CD14-positive monocyte (primary cell): ENCODE measurements at regions not wholly inside any gene's neighbourhood (a gene's known extent, or its start where the extent isn't known, plus 50 kb on each side); places are given as distances from the start of the nearest gene placed in this dataset.
A peak's percentile ranks its signal among the peaks of the same experiment; 100 is the strongest.

Source experiments
- DNase-seq, 3 donors: peaks; one replicate each; pipeline ENCODE4 v3.0.0-alpha.2; 2011 to 2022
- H2AFZ ChIP-seq: 2 replicates; pipeline ENCODE4 v1.6.0; 2012; ENCODE audit warnings: mild to moderate bottlenecking, low read depth, low read length, inconsistent platforms; ENCODE audit not compliant: insufficient read depth, poor library complexity, severe bottlenecking
- H3K27ac ChIP-seq, 2 donors: 1 replicate in 1 of 2; 2 replicates in 1 of 2; pipeline ENCODE4 v1.5.1; 2012 to 2013; ENCODE audit warnings: low read length in 2 of 2, control low read depth in 1 of 2, inconsistent platforms in 1 of 2, low read depth in 1 of 2, mild to moderate bottlenecking in 1 of 2
- H3K27me3 ChIP-seq, 2 donors: one replicate each; pipeline versions ENCODE4 v1.6.0 to v1.6.1; 2011 to 2013; ENCODE audit warnings: low read length in 2 of 2; ENCODE audit not compliant: control insufficient read depth in 2 of 2, insufficient read depth in 2 of 2
- H3K36me3 ChIP-seq, 2 donors: replicated peaks in 1 of 2; 1 replicate in 1 of 2; 2 replicates in 1 of 2; pipeline versions ENCODE4 v1.5.1 to v1.6.1; 2012 to 2013; ENCODE audit warnings: low read length in 2 of 2, control low read depth in 1 of 2, inconsistent platforms in 1 of 2, mild to moderate bottlenecking in 1 of 2; ENCODE audit not compliant: insufficient read depth in 2 of 2, control insufficient read depth in 1 of 2
- H3K4me1 ChIP-seq, 2 donors: 1 replicate in 1 of 2; 2 replicates in 1 of 2; pipeline versions ENCODE4 v1.5.1 to v1.6.1; 2012 to 2013; ENCODE audit warnings: low read length in 2 of 2, control low read depth in 1 of 2, inconsistent platforms in 1 of 2, mild to moderate bottlenecking in 1 of 2, moderate library complexity in 1 of 2; ENCODE audit not compliant: insufficient read depth in 2 of 2, control insufficient read depth in 1 of 2
- H3K4me2 ChIP-seq: replicated peaks from 2 replicates; pipeline ENCODE3; 2012; ENCODE audit warnings: low read length, moderate library complexity, mild to moderate bottlenecking; ENCODE audit not compliant: poor library complexity, severe bottlenecking; ENCODE audit errors: extremely low read depth
- H3K4me3 ChIP-seq, 3 experiments: fragments of 200-600 bp in 1 of 3; sonication (generic) in 1 of 3; replicated peaks in 1 of 3; 1 replicate in 2 of 3; 2 replicates in 1 of 3; pipeline ENCODE4 v1.5.1; 2011 to 2013; ENCODE audit warnings: low read length in 3 of 3, mild to moderate bottlenecking in 3 of 3, control low read depth in 2 of 3, low read depth in 2 of 3, inconsistent platforms in 1 of 3, moderate library complexity in 1 of 3
- H3K79me2 ChIP-seq: 2 replicates; pipeline ENCODE4 v1.6.0; 2012; ENCODE audit warnings: mild to moderate bottlenecking, control low read depth, inconsistent platforms, low read length, moderate library complexity; ENCODE audit not compliant: insufficient read depth
- H3K9ac ChIP-seq: 2 replicates; pipeline ENCODE4 v1.6.0; 2017; ENCODE audit warnings: low read length, mild to moderate bottlenecking; ENCODE audit not compliant: insufficient read depth, poor library complexity, severe bottlenecking
- H3K9me3 ChIP-seq, 2 donors: replicated peaks in 1 of 2; 1 replicate in 1 of 2; 2 replicates in 1 of 2; pipeline versions ENCODE4 v1.5.1 to v1.6.1; 2012 to 2013; ENCODE audit warnings: low read length in 2 of 2, control low read depth in 1 of 2; ENCODE audit not compliant: control insufficient read depth in 1 of 2, insufficient read depth in 1 of 2
- H4K20me1 ChIP-seq: 2 replicates; pipeline ENCODE4 v1.6.0; 2012; ENCODE audit warnings: mild to moderate bottlenecking, low read length, control low read depth, moderate library complexity; ENCODE audit not compliant: insufficient read depth
- H3K27ac Mint-ChIP-seq, 7 donors: one replicate each; pipeline ENCODE4 v1.8.0; 2020; ENCODE audit warnings: mild to moderate bottlenecking in 7 of 7, mixed read lengths in 7 of 7, moderate library complexity in 6 of 7, inconsistent platforms in 2 of 7
- H3K27me3 Mint-ChIP-seq, 3 donors: one replicate each; pipeline ENCODE4 v1.8.0; 2021 to 2022; ENCODE audit warnings: low read depth in 3 of 3, mild to moderate bottlenecking in 3 of 3, mixed read lengths in 3 of 3, moderate library complexity in 3 of 3, inconsistent platforms in 1 of 3
- H3K36me3 Mint-ChIP-seq, 2 donors: one replicate each; pipeline ENCODE4 v1.8.0; 2020; ENCODE audit warnings: mixed read lengths in 2 of 2, inconsistent platforms in 1 of 2, mild to moderate bottlenecking in 1 of 2
- H3K4me1 Mint-ChIP-seq: one replicate; pipeline ENCODE4 v1.8.0; 2020; ENCODE audit warnings: mild to moderate bottlenecking, mixed read lengths
- H3K4me3 Mint-ChIP-seq, 2 donors: one replicate each; pipeline ENCODE4 v1.8.0; 2020; ENCODE audit warnings: mild to moderate bottlenecking in 2 of 2, mixed read lengths in 2 of 2, moderate library complexity in 1 of 2
- H3K9me3 Mint-ChIP-seq, 7 donors: one replicate each; pipeline ENCODE4 v1.8.0; 2020 to 2022; ENCODE audit warnings: mixed read lengths in 7 of 7, mild to moderate bottlenecking in 6 of 7, moderate library complexity in 6 of 7, inconsistent platforms in 2 of 7
- CTCF ChIP-seq: fragments of 200-600 bp; IDR thresholded peaks from one replicate; pipeline ENCODE4 v1.8.0; 2022; ENCODE audit warnings: antibody characterized with exemption, mild to moderate bottlenecking
- WGBS: methylation state at CpG from one replicate; pipeline ENCODE4 v1.1.5; 2013; ENCODE audit warnings: missing lambda C conversion rate; ENCODE audit not compliant: insufficient coverage; 5-methylcytosine and 5-hydroxymethylcytosine counted together
- intact Hi-C, 2 donors: fragments of 100-400 bp; cut with micrococcal nuclease; formaldehyde crosslinking; loops; one replicate each; pipeline versions ENCODE4 v1.15.0 to v1.15.1; 2023

- Mint-ChIP-seq H3K36me3 (no peaks in the 10 kb centered on the region), H3K27ac (no peak overlapping the region), H3K9me3 (peaks cover 0 to 2% (median 0%) of the 10 kb centered on the region in 7 donors), H3K4me3 (peak overlapping the region in 1 of 2 donors; percentile 9), H3K4me1 (peaks cover 11% of the 10 kb centered on the region), H3K27me3 (peaks cover 34 to 49% (median 37%) of the 10 kb centered on the region in 3 donors)
- DNase-seq = no peak
- no peaks in the 10 kb centered on the region for H3K4me1 ChIP-seq
- H3K4me2 ChIP-seq = no peak overlapping the region
- TF ChIP-seq CTCF = no peak
- 97% methylated on average over 5 of the region's 5 CpGs for WGBS
- no peaks in the 10 kb centered on the region for H3K36me3 ChIP-seq
- H4K20me1 ChIP-seq = no peaks in the 10 kb centered on the region
- no peak overlapping the region for H3K27ac ChIP-seq
- no peak overlapping the region for H2AFZ ChIP-seq
- H3K9ac ChIP-seq = no peak overlapping the region
- intact Hi-C loops = no loop called here
- no peaks in the 10 kb centered on the region for H3K79me2 ChIP-seq
- no peaks in the 10 kb centered on the region for H3K9me3 ChIP-seq
- no peak overlapping the region for H3K4me3 ChIP-seq
- H3K27me3 ChIP-seq = peaks cover 26 to 33% of the 10 kb centered on the region in 2 donors
Observed at GRCh38 chr1:114209971-114210370, 56.3 kb upstream of the SYT6 start.

DNA sequence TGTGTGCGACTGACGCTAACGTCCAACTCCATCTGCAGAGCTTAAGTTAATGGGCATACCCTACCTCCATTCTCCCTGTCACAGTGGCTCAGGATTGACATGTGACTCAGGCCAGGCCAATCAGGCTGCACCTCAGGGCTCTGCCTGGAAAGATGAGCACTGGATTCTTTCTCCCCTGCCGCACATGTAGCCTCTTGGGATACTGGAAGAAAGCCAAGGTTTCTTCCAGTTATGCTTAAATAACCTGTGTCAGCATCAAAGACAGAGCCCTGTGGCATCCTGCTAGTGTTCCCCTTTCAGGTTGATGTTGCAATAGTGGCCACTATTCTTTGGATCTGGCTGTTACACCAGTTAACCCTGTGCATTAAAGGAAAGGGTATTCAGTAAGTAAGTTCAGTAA lies 55.0 kb upstream of the SYT6 start:
- no peak overlapping the region for H3K4me3 ChIP-seq
- H2AFZ ChIP-seq = no peak overlapping the region
- no peaks in the 10 kb centered on the region for H4K20me1 ChIP-seq
- DNase-seq = no peak
- no peaks in the 10 kb centered on the region for H3K79me2 ChIP-seq
- Mint-ChIP-seq H3K4me1 (peaks cover 11% of the 10 kb centered on the region), H3K36me3 (no peaks in the 10 kb centered on the region), H3K27ac (no peak overlapping the region), H3K9me3 (peaks cover 0 to 5% (median 1%) of the 10 kb centered on the region in 7 donors), H3K4me3 (no peak overlapping the region), H3K27me3 (peaks cover 40 to 57% (median 43%) of the 10 kb centered on the region in 3 donors)
- H3K27ac ChIP-seq = no peak overlapping the region
- WGBS = 77% methylated on average over 3 of the region's 4 CpGs
- H3K4me2 ChIP-seq = no peak overlapping the region
- no peaks in the 10 kb centered on the region for H3K4me1 ChIP-seq
- H3K9ac ChIP-seq = no peak overlapping the region
- H3K36me3 ChIP-seq = no peaks in the 10 kb centered on the region
- no peaks in the 10 kb centered on the region for H3K9me3 ChIP-seq
- no peak for TF ChIP-seq CTCF
- intact Hi-C loops = no loop called here
- H3K27me3 ChIP-seq = peaks cover 28 to 37% of the 10 kb centered on the region in 2 donors
